ENCODE measurements at regions not wholly inside any gene's neighbourhood (a gene's known extent, or its start where the extent isn't known, plus 50 kb on each side); places are given as distances from the start of the nearest gene placed in this dataset.

DNA sequence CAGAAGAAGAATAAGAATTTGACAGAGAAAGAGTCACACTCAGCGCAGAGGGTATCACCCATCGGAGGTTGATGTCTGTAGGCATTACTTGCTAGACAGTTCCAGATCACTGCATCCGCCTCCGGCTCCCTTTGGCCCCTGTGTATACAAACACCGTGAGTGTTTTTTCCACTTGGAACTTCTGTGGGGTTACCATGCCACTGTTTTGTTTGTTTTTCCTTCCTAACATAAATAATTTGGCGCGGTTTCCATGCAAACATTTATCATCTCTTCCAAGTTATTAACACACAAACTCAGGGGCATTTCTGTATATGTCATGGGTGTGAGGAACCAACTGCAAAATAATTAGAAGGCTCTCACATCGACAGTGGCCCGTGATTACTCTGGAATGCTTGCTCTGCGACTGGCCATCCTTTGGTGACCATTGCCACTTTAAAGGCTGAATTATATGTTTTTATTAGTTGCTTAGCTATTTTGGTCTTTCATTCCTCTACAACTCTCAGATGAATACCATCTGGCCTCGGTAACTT is 612.2 kb upstream of the MKI67 start:
- in situ Hi-C loops (cut with MboI; ENCODE audit: low sequenced_read_pairs, unreplicated experiment) = no loop called here
- TF ChIP-seq CTCF (IDR thresholded peaks at IDR 0.05; ENCODE audit: borderline replicate concordance, control extremely low read depth, extremely low read depth, insufficient read depth, missing control alignments) = no peak
- DNase-seq (ENCODE audit: low spot score) = no peak

GRCh38 chr10:128739930-128740329 is 613.7 kb upstream of the MKI67 start:
- in situ Hi-C loops (cut with MboI; ENCODE audit: low sequenced_read_pairs, unreplicated experiment) = no loop called here
- no peak for DNase-seq (ENCODE audit: low spot score)
- no peak for TF ChIP-seq CTCF (IDR thresholded peaks at IDR 0.05; ENCODE audit: borderline replicate concordance, control extremely low read depth, extremely low read depth, insufficient read depth, missing control alignments)

DNA sequence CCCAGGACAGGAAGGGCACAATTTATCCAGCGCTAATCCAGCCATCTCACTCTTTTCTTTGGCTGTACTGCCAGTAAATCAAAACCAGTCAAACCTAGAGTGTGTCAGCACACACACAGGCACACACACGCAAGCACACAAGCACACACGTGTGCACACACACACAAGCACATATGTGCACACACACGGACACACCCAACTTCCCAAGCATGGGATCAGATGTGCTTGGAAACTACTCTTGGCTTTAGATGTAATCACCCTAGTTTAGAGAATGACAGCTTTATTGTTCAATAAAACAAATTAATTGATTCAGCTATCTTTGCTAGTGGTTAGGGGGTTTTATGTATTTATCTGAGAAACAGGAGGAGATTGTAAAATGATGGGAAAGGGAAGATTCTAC is 615.0 kb upstream of the MKI67 start:
- TF ChIP-seq CTCF (IDR thresholded peaks at IDR 0.05; ENCODE audit: borderline replicate concordance, control extremely low read depth, extremely low read depth, insufficient read depth, missing control alignments) = no peak
- no peak for DNase-seq (ENCODE audit: low spot score)
- in situ Hi-C loops (cut with MboI; ENCODE audit: low sequenced_read_pairs, unreplicated experiment) = no loop called here

DNA sequence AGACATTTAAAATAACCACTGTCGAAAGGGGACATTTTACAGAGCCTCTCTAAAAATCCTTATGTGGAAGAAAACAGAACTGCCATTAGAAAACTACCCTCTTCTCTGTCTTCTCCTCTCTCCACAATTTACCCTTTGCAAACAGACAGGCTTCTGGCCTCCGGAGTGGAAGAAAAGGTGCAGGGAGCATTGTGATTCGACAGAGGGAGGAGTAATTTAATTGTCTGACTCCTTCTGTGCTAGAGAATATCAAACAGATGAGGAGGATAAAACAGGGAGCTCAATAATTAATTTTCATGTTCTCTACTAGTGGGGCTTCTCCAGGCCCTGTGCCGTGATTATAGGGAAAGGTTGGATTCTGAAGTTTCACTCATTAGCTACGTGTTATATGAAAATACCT is 615.5 kb upstream of the MKI67 start:
- no peak for TF ChIP-seq CTCF (IDR thresholded peaks at IDR 0.05; ENCODE audit: borderline replicate concordance, control extremely low read depth, extremely low read depth, insufficient read depth, missing control alignments)
- in situ Hi-C loops (cut with MboI; ENCODE audit: low sequenced_read_pairs, unreplicated experiment) = no loop called here

GRCh38 chr10:128744092-128744491 is 617.9 kb upstream of the MKI67 start:
- no peak for TF ChIP-seq CTCF (IDR thresholded peaks at IDR 0.05; ENCODE audit: borderline replicate concordance, control extremely low read depth, extremely low read depth, insufficient read depth, missing control alignments)
- in situ Hi-C loops (cut with MboI; ENCODE audit: low sequenced_read_pairs, unreplicated experiment) = no loop called here
- DNase-seq (ENCODE audit: low spot score) = no peak

More for the DNA sequence above, 615.5 kb upstream of the MKI67 start:
- DNase-seq (ENCODE audit: low spot score) = no peak

GRCh38 chr10:128744811-128745305 is 618.6 kb upstream of the MKI67 start:
- TF ChIP-seq CTCF (IDR thresholded peaks at IDR 0.05; ENCODE audit: borderline replicate concordance, control extremely low read depth, extremely low read depth, insufficient read depth, missing control alignments) = no peak
- no peak for DNase-seq (ENCODE audit: low spot score)
- in situ Hi-C loops (cut with MboI; ENCODE audit: low sequenced_read_pairs, unreplicated experiment) = no loop called here
